Stimulated activated CD4-positive, alpha-beta T cell treated with anti-CD3 and anti-CD28 coated beads, Interleukin-1b, Interleukin-23, amount 100 ng/mL, for 1 hour (primary cell): ENCODE measurements at regions not wholly inside any gene's neighbourhood (a gene's known extent, or its start where the extent isn't known, plus 50 kb on each side); places are given as distances from the start of the nearest gene placed in this dataset.

Experiments used
- DNase-seq, 2 donors: peaks; one replicate each; pipeline ENCODE4 v3.0.0-alpha.2; 2020; ENCODE audit warnings: low read depth in 2 of 2

- DNase-seq, result no peak
Measured at GRCh38 chr10:78937393-78937792, 131.4 kb upstream of the ZMIZ1 start.

DNA sequence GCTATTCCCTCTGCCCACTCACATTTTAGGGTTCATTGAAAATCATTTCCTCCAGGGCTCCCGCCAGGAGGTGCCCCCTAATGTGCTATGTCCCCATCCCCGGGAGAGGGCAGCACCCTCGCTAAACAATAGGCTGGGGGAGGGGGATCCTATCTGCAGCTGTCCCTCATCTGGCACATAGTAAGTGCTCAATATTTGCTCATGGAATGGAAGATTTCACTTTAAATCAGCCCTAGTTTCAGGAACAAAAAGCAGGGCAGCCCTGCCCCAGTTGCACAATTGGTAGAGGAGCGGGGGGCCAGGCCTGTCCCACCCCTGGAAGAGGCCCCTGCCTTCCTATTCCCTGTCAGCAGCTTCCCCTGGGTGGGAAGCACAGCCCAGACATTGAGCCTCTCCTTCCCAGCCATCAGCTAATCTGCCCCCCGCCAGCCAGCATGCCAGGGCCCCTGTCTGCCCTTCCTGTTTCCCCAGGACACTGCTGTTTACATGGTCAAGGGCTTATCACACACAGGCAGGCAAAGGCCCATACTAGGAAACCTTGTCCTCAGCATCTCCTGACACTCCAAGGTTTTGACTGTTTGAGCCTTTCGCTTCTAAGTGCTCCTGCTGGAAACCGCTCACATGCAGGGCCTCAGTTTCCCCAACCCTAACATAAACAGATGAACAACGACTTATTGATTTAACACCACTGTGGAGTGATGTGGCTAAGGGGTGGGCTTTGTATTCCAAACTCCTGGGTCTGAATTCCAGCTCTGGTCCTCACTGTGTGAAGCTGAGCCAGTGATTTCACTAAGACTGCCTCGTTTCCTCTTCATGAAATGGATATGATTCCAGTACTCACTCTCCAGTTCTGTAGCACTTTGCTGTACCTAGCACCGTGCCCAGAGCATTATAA lies 130.7 kb upstream of the ZMIZ1 start:
- DNase-seq, result no peak

DNA sequence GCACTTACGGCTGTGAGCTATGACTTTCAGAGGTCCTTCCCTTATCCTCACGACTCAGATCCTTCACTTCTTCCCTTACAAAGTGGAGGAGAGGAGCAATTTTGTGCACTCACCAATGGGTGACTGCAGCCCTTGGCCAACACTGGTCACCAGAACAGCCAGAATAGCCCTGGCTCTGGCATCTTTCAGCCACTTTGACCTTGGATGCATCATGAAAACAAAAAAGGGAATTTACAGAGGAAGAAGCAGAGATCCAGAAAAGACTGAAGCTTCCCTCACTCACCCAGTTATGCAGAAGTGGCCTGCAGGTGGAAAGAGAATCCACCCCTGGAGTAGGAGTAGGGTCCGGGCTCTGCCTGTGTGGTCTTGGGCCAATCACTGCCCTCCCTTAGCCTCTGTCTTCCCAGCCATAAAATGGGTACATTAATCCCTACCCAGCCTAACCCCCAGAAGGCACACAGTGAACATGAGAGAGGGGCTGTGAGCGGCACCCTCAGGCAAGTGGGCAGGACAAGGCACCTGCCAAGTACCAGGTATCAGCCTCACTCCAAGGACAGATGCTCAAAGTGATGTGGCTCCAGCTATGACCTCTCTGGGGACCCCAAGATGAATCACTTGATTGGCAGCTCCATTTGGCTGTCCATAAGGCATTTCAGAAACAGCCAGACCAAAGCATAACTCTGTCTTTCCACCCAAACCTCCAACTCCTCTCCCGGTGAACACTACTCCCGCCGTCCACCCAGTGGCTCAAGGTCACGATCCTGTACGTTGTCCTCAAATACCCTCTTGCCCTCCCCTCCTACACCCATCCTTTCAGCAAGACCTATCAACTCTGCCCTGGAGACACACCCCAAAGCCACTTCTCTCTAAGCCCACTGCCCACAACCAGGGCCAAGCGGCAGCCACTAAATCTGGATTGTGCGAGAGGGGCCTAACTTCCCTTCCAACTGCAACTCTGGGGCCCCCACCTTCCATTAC lies 129.8 kb upstream of the ZMIZ1 start:
- no peak for DNase-seq

GRCh38 chr10:78942091-78942501 lies 126.7 kb upstream of the ZMIZ1 start:
- DNase-seq, result no peak

- no peak for DNase-seq
Measured at GRCh38 chr10:78944723-78945312, 123.9 kb upstream of the ZMIZ1 start.

GRCh38 chr10:78945838-78946237 lies 122.9 kb upstream of the ZMIZ1 start:
- DNase-seq, result no peak

DNA sequence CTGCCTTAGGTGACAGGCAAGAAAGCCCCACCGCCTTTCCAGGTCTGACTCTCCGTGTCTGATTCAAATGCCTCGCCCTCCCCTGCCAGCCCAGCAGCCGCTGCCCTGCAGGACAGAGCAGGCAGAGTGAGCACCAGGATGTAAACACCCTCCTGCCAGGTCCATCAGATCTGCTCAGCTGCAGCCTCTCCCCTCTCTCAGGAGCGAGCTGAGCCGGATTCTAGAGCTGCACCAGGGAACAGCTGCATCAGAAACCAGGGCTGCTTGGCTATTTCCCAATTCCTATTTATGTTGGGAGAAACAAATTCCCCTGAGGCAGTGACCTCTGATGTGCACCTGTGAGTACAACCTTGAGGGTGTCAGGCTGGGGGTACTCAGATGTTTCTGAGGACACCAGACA lies 121.5 kb upstream of the ZMIZ1 start:
- DNase-seq, result no peak

- no peak for DNase-seq
Measured at GRCh38 chr10:78947733-78948132, 121.0 kb upstream of the ZMIZ1 start.

DNA sequence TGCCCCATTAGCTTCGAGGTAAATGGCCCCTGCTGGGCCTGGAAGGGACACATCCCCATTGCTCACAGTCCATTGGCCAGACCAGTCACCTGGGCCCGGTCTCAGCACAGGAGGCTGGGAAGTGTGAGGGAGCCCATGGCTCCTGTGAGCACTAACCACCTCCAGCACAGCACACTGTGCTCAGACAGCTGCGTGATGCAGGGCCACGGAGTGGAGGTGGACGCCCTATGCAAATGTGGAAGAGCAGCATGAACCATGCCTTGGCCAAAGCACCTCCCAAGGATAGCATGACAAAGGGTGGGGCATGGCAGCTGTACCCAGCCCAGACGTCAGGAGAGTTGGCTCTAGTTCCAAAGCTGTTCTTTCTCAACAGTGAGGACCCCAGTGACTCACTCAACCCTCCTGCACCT lies 120.1 kb upstream of the ZMIZ1 start:
- DNase-seq, result no peak

DNA sequence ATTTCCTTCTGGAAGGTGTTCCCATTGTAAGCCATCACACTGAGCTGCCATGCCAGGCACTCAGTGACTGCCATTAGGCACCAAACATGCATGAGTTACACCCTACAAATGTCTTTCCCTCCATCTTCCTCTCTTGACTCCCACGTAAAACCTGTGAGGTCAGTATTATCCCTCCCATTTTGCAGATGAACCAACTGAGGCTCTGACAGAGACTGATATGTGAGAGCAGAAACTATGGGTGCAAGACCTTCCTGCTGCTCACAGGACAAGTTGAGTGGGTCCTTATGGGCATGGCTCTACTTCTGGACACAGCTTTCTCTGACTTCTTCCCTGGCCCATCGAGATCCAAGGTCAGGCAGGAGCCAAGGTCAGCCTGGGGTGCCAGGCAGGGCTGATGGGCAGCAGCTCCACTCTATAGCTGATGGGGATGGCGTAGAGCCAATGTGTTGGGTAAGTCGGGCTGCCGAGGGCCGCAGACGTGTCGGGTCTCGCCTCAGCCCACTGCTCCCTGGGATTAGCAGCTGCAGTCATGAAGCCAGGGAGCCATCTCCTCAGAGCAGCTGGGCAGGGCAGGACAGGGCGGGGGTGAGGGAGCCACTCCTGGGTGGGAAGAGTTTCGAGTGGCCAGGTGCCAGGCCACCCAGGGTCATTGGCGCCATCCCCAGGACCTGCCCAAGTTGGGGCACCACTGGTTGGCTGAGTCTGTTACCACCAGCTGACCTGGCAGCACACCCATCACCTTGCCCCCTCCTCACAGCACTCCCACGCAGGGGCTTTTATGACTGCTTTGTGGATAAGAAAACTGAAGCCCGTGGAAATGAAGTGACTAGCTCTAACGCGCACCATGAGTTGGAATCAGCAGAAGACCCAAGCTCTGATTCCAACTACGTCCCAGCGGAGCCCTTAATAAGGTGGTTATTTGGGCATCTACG lies 117.8 kb upstream of the ZMIZ1 start:
- no peak for DNase-seq

- no peak for DNase-seq
Measured at GRCh38 chr10:78952030-78952429, 116.7 kb upstream of the ZMIZ1 start.

DNA sequence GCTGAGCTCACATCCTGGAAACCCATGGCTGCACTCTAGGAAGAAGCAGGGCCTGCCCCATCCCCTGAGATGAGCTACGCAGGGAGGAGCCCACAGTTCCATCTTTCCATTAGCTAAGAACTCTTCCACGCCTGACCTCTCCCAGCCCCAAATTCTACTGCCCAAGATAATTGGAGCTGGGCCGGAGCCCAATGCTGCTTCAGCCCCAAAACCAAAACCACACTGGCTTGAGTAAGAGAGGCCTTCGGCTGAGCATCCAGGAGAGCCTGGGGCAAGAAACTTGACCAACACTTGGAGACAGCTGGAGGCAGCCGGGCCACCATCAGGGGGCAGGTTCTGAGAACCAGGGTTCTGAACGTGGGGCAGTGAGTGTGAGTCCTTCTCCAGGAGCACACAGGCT lies 116.1 kb upstream of the ZMIZ1 start:
- DNase-seq, result no peak

DNA sequence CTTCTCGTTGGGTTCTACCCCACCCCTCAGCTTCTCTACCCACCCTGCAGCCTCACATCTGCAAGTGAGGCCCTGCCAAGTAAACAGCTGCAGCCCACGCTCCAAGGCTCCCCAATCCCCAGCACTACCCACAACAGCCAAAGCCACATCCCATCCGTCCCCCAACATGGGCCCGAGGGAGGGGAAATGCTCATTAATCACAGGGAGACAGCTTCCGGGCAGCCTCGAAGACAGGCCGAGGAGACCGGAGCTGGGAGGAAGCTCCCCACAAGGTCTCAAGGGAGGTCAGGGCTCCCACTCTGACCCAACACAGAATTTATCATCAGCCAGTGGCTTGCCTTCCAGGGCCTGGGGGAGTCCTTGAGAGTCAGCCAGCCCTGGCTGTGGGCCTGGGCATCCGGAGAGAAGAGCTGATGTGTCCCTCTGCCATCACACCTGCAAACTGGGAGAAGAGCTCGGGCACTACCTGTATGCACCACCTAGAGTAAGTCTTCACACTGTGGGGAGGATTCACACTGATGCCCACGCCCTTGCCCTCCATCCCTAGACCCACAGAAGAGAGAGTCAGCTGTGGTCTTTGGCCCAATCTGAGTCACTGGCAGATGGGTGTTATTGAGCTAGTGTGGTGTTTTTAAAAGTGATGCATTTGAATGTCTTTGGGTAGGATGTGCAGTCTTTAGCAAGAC lies 115.5 kb upstream of the ZMIZ1 start:
- no peak for DNase-seq

DNA sequence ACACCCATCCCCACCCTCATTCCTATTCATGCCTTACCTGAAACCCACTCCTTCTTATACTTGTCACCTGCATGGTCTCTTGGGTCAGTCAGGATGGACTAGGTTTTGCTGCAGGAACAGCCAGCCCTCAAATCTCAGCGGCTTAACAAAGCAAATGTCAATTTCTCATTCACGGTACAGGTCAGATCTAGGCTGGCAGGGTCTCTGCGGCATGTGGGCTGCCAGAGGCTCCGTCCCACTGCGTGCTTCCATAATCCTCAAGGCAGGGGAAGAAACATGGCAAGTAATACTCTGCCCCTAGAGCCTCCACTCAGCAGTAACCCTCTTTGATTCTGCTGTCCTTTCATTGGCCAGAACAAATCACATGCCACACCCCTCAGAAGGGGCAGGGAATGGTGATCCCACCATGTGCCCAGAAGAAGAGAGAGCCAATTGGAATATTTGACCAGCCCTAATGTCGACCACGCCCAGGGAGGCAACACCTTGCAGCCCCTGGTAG lies 114.9 kb upstream of the ZMIZ1 start:
- DNase-seq, result no peak

GRCh38 chr10:78954689-78955088 lies 114.1 kb upstream of the ZMIZ1 start:
- no peak for DNase-seq

- DNase-seq, result no peak
Measured at GRCh38 chr10:78955206-78955605, 113.6 kb upstream of the ZMIZ1 start.

DNA sequence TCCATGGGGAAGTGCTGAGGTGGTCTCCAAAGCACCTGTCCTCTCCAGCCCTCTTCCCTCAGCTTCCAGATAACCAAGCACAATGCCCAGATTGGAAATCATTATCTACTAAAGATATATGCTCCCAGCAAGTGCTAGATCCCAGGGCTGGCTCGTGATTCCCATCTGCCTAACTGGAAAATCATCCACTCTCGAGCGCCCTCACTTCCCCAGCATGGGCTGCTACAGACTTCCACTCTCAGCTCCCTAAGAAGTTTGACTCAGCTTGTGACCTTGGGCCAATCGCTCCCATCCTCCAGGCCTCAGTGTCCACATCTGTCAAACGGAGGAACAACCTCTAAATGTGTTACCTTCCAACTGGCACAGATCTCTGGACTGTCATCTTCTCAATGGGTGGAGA lies 112.4 kb upstream of the ZMIZ1 start:
- DNase-seq, result no peak

DNA sequence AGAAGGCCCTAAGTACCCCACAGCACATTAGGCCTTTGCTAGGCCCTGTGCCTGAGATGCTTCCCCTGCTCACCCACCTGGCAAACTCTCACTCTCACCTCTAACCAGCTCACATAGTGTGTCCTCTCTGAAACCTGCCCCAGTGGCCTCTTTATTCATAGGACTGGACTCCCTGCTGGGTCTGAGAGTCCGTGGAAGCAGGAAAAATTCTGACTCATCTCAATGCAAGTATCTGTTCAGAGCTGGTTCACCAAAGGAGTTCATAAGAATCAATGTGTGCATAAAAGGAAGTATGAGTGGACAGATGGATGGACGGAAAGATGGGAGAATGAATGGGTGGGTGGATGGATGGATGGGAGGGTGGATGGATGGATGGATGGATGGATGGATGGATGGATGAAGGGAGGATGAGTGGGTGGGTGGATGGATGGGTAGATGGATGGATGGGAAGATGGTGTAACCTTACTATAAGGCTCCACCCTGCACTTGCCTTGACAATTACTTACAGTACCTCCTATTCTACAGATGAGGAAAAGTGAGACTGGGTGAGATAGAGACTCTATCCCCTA lies 111.2 kb upstream of the ZMIZ1 start:
- DNase-seq, result no peak

DNA sequence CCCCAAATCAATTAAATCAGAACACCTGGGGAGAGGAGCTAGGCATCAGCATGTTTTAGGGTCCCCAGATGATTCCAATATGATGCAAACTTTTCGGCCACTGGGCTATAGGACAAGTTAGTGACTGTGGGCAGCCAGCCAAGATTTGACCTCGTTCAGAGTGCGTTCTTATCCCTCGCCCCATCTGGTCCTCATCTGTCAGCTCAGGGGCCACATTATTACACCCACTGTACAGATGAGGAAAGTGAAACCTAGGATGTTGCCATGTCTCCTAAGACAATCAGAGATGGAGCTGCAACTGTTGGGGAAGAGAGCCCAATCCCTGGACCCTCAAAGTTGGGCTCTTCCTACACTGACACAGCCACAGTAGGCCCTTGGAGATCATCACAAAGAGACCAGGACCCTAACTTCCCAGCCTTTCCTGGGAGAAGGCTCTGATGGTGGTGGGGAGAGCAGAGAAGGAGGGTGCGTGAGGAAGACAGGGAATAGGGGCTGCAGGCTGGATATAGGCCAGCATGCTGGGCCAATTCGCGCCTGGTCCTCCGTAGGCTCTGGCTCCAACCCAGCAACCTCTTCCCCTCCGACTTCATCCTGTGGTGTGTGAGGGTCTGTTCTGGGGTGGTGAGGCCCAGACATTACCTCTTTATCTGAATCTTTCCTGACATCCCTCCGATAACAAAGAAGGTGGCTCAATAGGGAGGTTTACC lies 109.4 kb upstream of the ZMIZ1 start:
- no peak for DNase-seq
